ENCODE measurements at regions not wholly inside any gene's neighbourhood (a gene's known extent, or its start where the extent isn't known, plus 50 kb on each side); places are given as distances from the start of the nearest gene placed in this dataset.

GRCh38 chr18:49668574-49669275 lies 106.9 kb downstream of the LIPG start:
- no peak overlapping the region for H3K27ac ChIP-seq (ENCODE audit: low read length)
- no peak overlapping the region for H3K4me2 ChIP-seq (ENCODE audit: insufficient read depth, low read length)
- H3K36me3 ChIP-seq (ENCODE audit: insufficient read depth, low read length), result no peaks in the 10 kb centered on the region
- ATAC-seq (ENCODE audit: insufficient read depth, low read depth), result no peak
- no peak for DNase-seq
- no peak overlapping the region for H2AFZ ChIP-seq (ENCODE audit: low read depth, low read length)
- H3K9ac ChIP-seq (ENCODE audit: low read depth, low read length), result no peak overlapping the region
- no peaks in the 10 kb centered on the region for H3K79me2 ChIP-seq (ENCODE audit: insufficient read depth, low read length)
- H3K4me3 ChIP-seq (ENCODE audit: low read depth in 1 of 2, low read length in 2 of 2), result no peak overlapping the region
- no peak for TF ChIP-seq EZH2 (IDR thresholded peaks at IDR 0.05; ENCODE audit: borderline replicate concordance, low read depth, low read length, severe bottlenecking)
- TF ChIP-seq CTCF (IDR thresholded peaks at IDR 0.05; ENCODE audit: borderline replicate concordance, extremely low read depth, low read length, poor library complexity, severe bottlenecking), result no peak
- peaks cover 20% of the 10 kb centered on the region for H3K27me3 ChIP-seq (ENCODE audit: insufficient read depth, low read length, poor library complexity)
- H3K9me3 ChIP-seq (ENCODE audit: insufficient read depth, low read length, severe bottlenecking), result no peaks in the 10 kb centered on the region
- H3K4me1 ChIP-seq (ENCODE audit: insufficient read depth, low read length), result no peaks in the 10 kb centered on the region
- no peaks in the 10 kb centered on the region for H4K20me1 ChIP-seq (ENCODE audit: insufficient read depth, low read length)

- no peaks in the 10 kb centered on the region for H3K79me2 ChIP-seq (ENCODE audit: insufficient read depth, low read length)
- no peaks in the 10 kb centered on the region for H3K36me3 ChIP-seq (ENCODE audit: insufficient read depth, low read length)
- H3K27ac ChIP-seq (ENCODE audit: low read length), result no peak overlapping the region
- peaks cover 17% of the 10 kb centered on the region for H3K27me3 ChIP-seq (ENCODE audit: insufficient read depth, low read length, poor library complexity)
- no peaks in the 10 kb centered on the region for H3K4me1 ChIP-seq (ENCODE audit: insufficient read depth, low read length)
- H4K20me1 ChIP-seq (ENCODE audit: insufficient read depth, low read length), result no peaks in the 10 kb centered on the region
- no peaks in the 10 kb centered on the region for H3K9me3 ChIP-seq (ENCODE audit: insufficient read depth, low read length, severe bottlenecking)
- H3K9ac ChIP-seq (ENCODE audit: low read depth, low read length), result no peak overlapping the region
- H3K4me2 ChIP-seq (ENCODE audit: insufficient read depth, low read length), result no peak overlapping the region
- H3K4me3 ChIP-seq (ENCODE audit: low read depth in 1 of 2, low read length in 2 of 2), result no peak overlapping the region
- ATAC-seq (ENCODE audit: insufficient read depth, low read depth) (no peak), DNase-seq (no peak)
- TF ChIP-seq EZH2 (IDR thresholded peaks at IDR 0.05; ENCODE audit: borderline replicate concordance, low read depth, low read length, severe bottlenecking) (no peak), CTCF (IDR thresholded peaks at IDR 0.05; ENCODE audit: borderline replicate concordance, extremely low read depth, low read length, poor library complexity, severe bottlenecking) (no peak)
- H2AFZ ChIP-seq (ENCODE audit: low read depth, low read length), result no peak overlapping the region
Observed at GRCh38 chr18:49667462-49667861, 105.6 kb downstream of the LIPG start.

GRCh38 chr18:49666045-49666775 lies 104.4 kb downstream of the LIPG start:
- ATAC-seq (ENCODE audit: insufficient read depth, low read depth) (no peak), DNase-seq (no peak)
- no peak overlapping the region for H3K27ac ChIP-seq (ENCODE audit: low read length)
- H3K9ac ChIP-seq (ENCODE audit: low read depth, low read length), result no peak overlapping the region
- no peaks in the 10 kb centered on the region for H4K20me1 ChIP-seq (ENCODE audit: insufficient read depth, low read length)
- no peaks in the 10 kb centered on the region for H3K4me1 ChIP-seq (ENCODE audit: insufficient read depth, low read length)
- H3K9me3 ChIP-seq (ENCODE audit: insufficient read depth, low read length, severe bottlenecking), result no peaks in the 10 kb centered on the region
- H3K4me2 ChIP-seq (ENCODE audit: insufficient read depth, low read length), result no peak overlapping the region
- H3K36me3 ChIP-seq (ENCODE audit: insufficient read depth, low read length), result no peaks in the 10 kb centered on the region
- TF ChIP-seq EZH2 (IDR thresholded peaks at IDR 0.05; ENCODE audit: borderline replicate concordance, low read depth, low read length, severe bottlenecking) (no peak), CTCF (IDR thresholded peaks at IDR 0.05; ENCODE audit: borderline replicate concordance, extremely low read depth, low read length, poor library complexity, severe bottlenecking) (no peak)
- no peak overlapping the region for H2AFZ ChIP-seq (ENCODE audit: low read depth, low read length)
- peaks cover 14% of the 10 kb centered on the region for H3K27me3 ChIP-seq (ENCODE audit: insufficient read depth, low read length, poor library complexity)
- no peaks in the 10 kb centered on the region for H3K79me2 ChIP-seq (ENCODE audit: insufficient read depth, low read length)
- H3K4me3 ChIP-seq (ENCODE audit: low read depth in 1 of 2, low read length in 2 of 2), result no peak overlapping the region
